ENCODE measurements at regions not wholly inside any gene's neighbourhood (a gene's known extent, or its start where the extent isn't known, plus 50 kb on each side); places are given as distances from the start of the nearest gene placed in this dataset.

DNA sequence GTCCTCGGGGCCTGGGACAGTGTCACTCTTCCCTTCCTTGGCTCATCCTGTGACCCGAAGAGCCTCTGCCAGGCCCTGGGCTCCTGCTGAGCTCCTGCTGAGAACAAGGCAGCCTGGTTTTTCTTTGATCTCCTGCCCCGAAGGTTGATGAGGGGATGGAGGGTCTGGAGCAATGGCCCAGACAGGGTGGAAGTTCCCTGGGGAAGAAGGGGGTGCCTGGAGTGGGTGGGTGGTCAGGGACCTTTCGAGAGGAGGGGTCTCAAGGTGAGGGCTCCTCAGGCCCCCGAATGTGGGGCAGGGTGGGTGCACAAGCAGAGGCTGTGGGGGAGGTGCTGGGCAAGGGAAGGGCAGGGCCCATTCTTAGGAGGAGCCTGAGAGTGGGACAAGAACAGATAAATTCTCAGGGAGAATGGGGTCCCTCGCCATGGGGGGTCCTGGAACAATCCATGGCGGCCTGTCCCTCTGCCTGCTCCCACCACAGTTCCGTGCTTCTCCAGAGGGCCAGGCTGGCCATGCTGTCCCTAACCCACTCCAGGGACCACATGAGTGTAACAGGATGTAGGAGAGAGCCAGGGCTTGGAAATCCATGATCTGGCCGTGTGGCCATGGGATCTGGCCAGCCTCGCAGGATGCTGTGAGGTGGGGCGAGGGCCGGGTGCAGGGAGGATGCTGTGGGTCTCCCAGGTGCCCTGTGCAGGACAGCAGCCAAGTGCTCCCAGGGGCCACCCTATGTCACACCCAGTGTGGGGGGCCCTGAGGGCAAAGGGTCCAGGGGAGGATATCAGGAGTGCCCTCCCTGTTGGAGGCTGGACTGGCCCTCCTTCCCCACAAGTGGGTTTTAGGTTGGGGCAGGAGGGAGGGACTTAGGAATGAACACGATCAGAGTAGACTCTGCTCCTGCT, 128.5 kb upstream of the LPCAT1 start:
- TF ChIP-seq, protein P1, sequence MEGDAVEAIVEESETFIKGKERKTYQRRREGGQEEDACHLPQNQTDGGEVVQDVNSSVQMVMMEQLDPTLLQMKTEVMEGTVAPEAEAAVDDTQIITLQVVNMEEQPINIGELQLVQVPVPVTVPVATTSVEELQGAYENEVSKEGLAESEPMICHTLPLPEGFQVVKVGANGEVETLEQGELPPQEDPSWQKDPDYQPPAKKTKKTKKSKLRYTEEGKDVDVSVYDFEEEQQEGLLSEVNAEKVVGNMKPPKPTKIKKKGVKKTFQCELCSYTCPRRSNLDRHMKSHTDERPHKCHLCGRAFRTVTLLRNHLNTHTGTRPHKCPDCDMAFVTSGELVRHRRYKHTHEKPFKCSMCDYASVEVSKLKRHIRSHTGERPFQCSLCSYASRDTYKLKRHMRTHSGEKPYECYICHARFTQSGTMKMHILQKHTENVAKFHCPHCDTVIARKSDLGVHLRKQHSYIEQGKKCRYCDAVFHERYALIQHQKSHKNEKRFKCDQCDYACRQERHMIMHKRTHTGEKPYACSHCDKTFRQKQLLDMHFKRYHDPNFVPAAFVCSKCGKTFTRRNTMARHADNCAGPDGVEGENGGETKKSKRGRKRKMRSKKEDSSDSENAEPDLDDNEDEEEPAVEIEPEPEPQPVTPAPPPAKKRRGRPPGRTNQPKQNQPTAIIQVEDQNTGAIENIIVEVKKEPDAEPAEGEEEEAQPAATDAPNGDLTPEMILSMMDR (IDR thresholded peaks at IDR 0.05; ENCODE audit: poor library complexity) = no peak
- TF ChIP-seq EZH2phosphoT487 (IDR thresholded peaks at IDR 0.05; ENCODE audit: low read depth, severe bottlenecking, unreplicated experiment) (no peak), EZH2 (IDR thresholded peaks at IDR 0.05; ENCODE audit: borderline replicate concordance) (no peak)
